Stomach (tissue), 8 donors: ENCODE measurements at regions not wholly inside any gene's neighbourhood (a gene's known extent, or its start where the extent isn't known, plus 50 kb on each side); places are given as distances from the start of the nearest gene placed in this dataset.

ENCODE experiments used
- DNase-seq, 2 donors: peaks; one replicate each; pipeline versions ENCODE4 v3.0.0 to v3.0.0-alpha.2; 2013 to 2019
- H3K27ac ChIP-seq, 5 donors: fragments of 200-600 bp in 4 of 5; sonication (generic) in 4 of 5; one replicate each; pipeline ENCODE4 v1.5.1; 2013 to 2019; ENCODE audit warnings: mild to moderate bottlenecking in 1 of 5, moderate library complexity in 1 of 5
- H3K27me3 ChIP-seq, 3 donors: fragments of 200-600 bp; sonication (generic); one replicate each; pipeline ENCODE4 v1.5.1; 2017 to 2019; ENCODE audit warnings: mixed run types in 1 of 3
- H3K36me3 ChIP-seq, 4 donors: fragments of 200-600 bp; sonication (generic); 1 replicate in 3 of 4; 2 replicates in 1 of 4; pipeline ENCODE4 v1.5.1; 2016 to 2019
- H3K4me1 ChIP-seq, 4 donors: fragments of 200-600 bp; sonication (generic); one replicate each; pipeline ENCODE4 v1.5.1; 2016 to 2019
- H3K4me3 ChIP-seq, 4 donors: fragments of 200-600 bp; sonication (generic) in 3 of 4; one replicate each; pipeline ENCODE4 v1.5.1; 2016 to 2019; ENCODE audit warnings: mild to moderate bottlenecking in 1 of 4
- H3K9me3 ChIP-seq, 4 donors: fragments of 200-600 bp; sonication (generic); one replicate each; pipeline ENCODE4 v1.5.1; 2016 to 2019
- CTCF ChIP-seq, 7 experiments: fragments of 450-650 bp in 4 of 7; fragments of 200-600 bp in 3 of 7; sonication (generic) in 3 of 7; IDR thresholded peaks; one replicate each; pipeline ENCODE4 v1.5.1; 2016 to 2019; ENCODE audit warnings: antibody characterized with exemption in 7 of 7, control low read depth in 2 of 7, mild to moderate bottlenecking in 1 of 7
- EP300 ChIP-seq: sonication (generic); formaldehyde crosslinking; IDR thresholded peaks from one replicate; pipeline ENCODE4 v1.6.1; 2017; ENCODE audit warnings: antibody characterized with exemption
- POLR2A ChIP-seq, 4 donors: fragments of 450-650 bp; IDR thresholded peaks; one replicate each; pipeline ENCODE4 v1.6.1; 2016; ENCODE audit warnings: antibody characterized with exemption in 4 of 4, control low read depth in 2 of 4, mild to moderate bottlenecking in 1 of 4, moderate library complexity in 1 of 4
- POLR2AphosphoS5 ChIP-seq, 3 donors: sonication (generic); formaldehyde crosslinking; IDR thresholded peaks; one replicate each; pipeline ENCODE4 v1.6.1; 2016; ENCODE audit warnings: antibody characterized with exemption in 3 of 3
- WGBS, 5 donors: extraction: QIAGEN DNeasy Blood & Tissue Kit in 3 of 5; methylation state at CpG; one replicate each; pipeline versions ENCODE4 v1.1.5 to v1.1.7; 2013 to 2018; 5-methylcytosine and 5-hydroxymethylcytosine counted together
- intact Hi-C: fragments of 100-400 bp; cut with DNase I; formaldehyde crosslinking; loops from one replicate; pipeline ENCODE4 v1.15.1; 2023; ENCODE audit warnings: low total_unique reads
- donor health status: healthy with polysubstance abuse.
- donor health status: Bipolar disorder and iron deficiency.
- donor health status: healthy.

GRCh38 chr1:228920831-228921230 lies 185.6 kb downstream of the RHOU start:
- TF ChIP-seq EP300 = no peak
- no peak for TF ChIP-seq CTCF (IDR thresholded peaks at IDR 0.05)
- TF ChIP-seq POLR2A (IDR thresholded peaks at IDR 0.05) = no peak
- no peak for TF ChIP-seq POLR2AphosphoS5 (IDR thresholded peaks at IDR 0.05)
- H3K36me3 ChIP-seq = no peaks in the 10 kb centered on the region
- 68 to 75% (median 71%) methylated on average over 4 of the region's 4 CpGs for WGBS, 5 donors
- H3K27me3 ChIP-seq = no peaks in the 10 kb centered on the region
- DNase-seq = no peak
- no peak overlapping the region for H3K4me3 ChIP-seq
- intact Hi-C loops = no loop called here
- no peak overlapping the region for H3K27ac ChIP-seq
- peaks cover 0 to 6% (median 0%) of the 10 kb centered on the region in 4 donors for H3K4me1 ChIP-seq
- H3K9me3 ChIP-seq = peaks cover 0 to 8% (median 0%) of the 10 kb centered on the region in 4 donors

- H3K9me3 ChIP-seq = peaks cover 0 to 9% (median 0%) of the 10 kb centered on the region in 4 donors
- intact Hi-C loops = no loop called here
- H3K27ac ChIP-seq = no peak overlapping the region
- peaks cover 0 to 6% (median 0%) of the 10 kb centered on the region in 4 donors for H3K4me1 ChIP-seq
- H3K4me3 ChIP-seq = no peak overlapping the region
- no peaks in the 10 kb centered on the region for H3K36me3 ChIP-seq
- DNase-seq = no peak
- no peaks in the 10 kb centered on the region for H3K27me3 ChIP-seq
- TF ChIP-seq POLR2A (IDR thresholded peaks at IDR 0.05) = no peak
- WGBS, 5 donors = 63 to 80% (median 75%) methylated on average over 7 of the region's 7 CpGs
These were observed 186.2 kb downstream of the RHOU start for GRCh38 chr1:228921481-228921880.

GRCh38 chr1:228922722-228923376 lies 187.6 kb downstream of the RHOU start:
- Histone ChIP-seq H3K27ac (no peak overlapping the region), H3K36me3 (no peaks in the 10 kb centered on the region), H3K4me1 (peaks cover 0 to 6% (median 0%) of the 10 kb centered on the region in 4 donors), H3K4me3 (no peak overlapping the region), H3K27me3 (no peaks in the 10 kb centered on the region), H3K9me3 (peaks cover 0 to 9% (median 0%) of the 10 kb centered on the region in 4 donors)
- no peak for DNase-seq
- intact Hi-C loops = no loop called here
- TF ChIP-seq CTCF (IDR thresholded peaks at IDR 0.05) (no peak), POLR2AphosphoS5 (IDR thresholded peaks at IDR 0.05) (no peak)
- WGBS, 5 donors = 90 to 96% (median 95%) methylated on average over 5 of the region's 5 CpGs

- WGBS, 5 donors = 54 to 67% (median 60%) methylated on average over 4 of the region's 4 CpGs
- H3K27ac ChIP-seq = no peak overlapping the region
These were observed 188.9 kb downstream of the RHOU start for GRCh38 chr1:228923973-228924686.

More at GRCh38 chr1:228923973-228924686, 188.9 kb downstream of the RHOU start:
- peaks cover 0 to 9% (median 0%) of the 10 kb centered on the region in 4 donors for H3K9me3 ChIP-seq
- H3K4me3 ChIP-seq = no peak overlapping the region
- no peaks in the 10 kb centered on the region for H3K4me1 ChIP-seq
- intact Hi-C loops = no loop called here
- no peak for TF ChIP-seq POLR2AphosphoS5 (IDR thresholded peaks at IDR 0.05)
- no peak for TF ChIP-seq EP300
- no peak for TF ChIP-seq CTCF (IDR thresholded peaks at IDR 0.05)
- no peak for TF ChIP-seq POLR2A (IDR thresholded peaks at IDR 0.05)
- no peaks in the 10 kb centered on the region for H3K27me3 ChIP-seq
- no peaks in the 10 kb centered on the region for H3K36me3 ChIP-seq
- no peak for DNase-seq
